H1 (cell line): ENCODE measurements at regions not wholly inside any gene's neighbourhood (a gene's known extent, or its start where the extent isn't known, plus 50 kb on each side); places are given as distances from the start of the nearest gene placed in this dataset.

Experiments used
- CTCF ChIA-PET: fragments of 300-600 bp; sonication (Branson Sonifier 250); formaldehyde crosslinking; loops from one replicate; lab custom pipeline; 2021; ENCODE audit not compliant: partially characterized antibody; lab: Charles Lee
- POLR2A ChIA-PET: fragments of 300-600 bp; sonication (Branson Sonifier 250); formaldehyde crosslinking; loops from one replicate; lab custom pipeline; 2021; ENCODE audit warnings: inconsistent platforms; ENCODE audit not compliant: partially characterized antibody; lab: Charles Lee
- DNase-seq, 2 experiments: peaks; one replicate each; pipeline versions ENCODE4 v3.0.0 to v3.0.0-alpha.2; 2010 to 2022; ENCODE audit warnings: low spot score in 2 of 2, low read depth in 1 of 2, mixed read lengths in 1 of 2
- FAIRE-seq: peaks from 2 replicates; lab custom pipeline; 2011; peaks lifted over from hg19 to GRCh38; lab: Jason Lieb, UNC
- H2AFZ ChIP-seq: 2 replicates; pipeline ENCODE4 v1.8.1; 2012; ENCODE audit warnings: low read length, inconsistent platforms
- H2AK5ac ChIP-seq: 2 replicates; pipeline ENCODE4 v1.6.1; 2013; ENCODE audit warnings: low read depth, low read length
- H2BK120ac ChIP-seq: replicated peaks from 2 replicates; pipeline ENCODE3; 2013; ENCODE audit warnings: low read depth, low read length, inconsistent platforms
- H2BK12ac ChIP-seq: 2 replicates; pipeline ENCODE4 v1.6.1; 2013; ENCODE audit warnings: low read depth, low read length
- H2BK15ac ChIP-seq: 2 replicates; pipeline ENCODE4 v1.6.1; 2013; ENCODE audit warnings: low read length
- H2BK20ac ChIP-seq: 2 replicates; pipeline ENCODE4 v1.6.1; 2013; ENCODE audit warnings: low read length
- H2BK5ac ChIP-seq: 2 replicates; pipeline ENCODE4 v1.6.1; 2013; ENCODE audit warnings: low read depth, low read length
- H3K14ac ChIP-seq: 2 replicates; pipeline ENCODE4 v1.6.1; 2013; ENCODE audit warnings: inconsistent platforms; ENCODE audit not compliant: insufficient read length
- H3K18ac ChIP-seq: 2 replicates; pipeline ENCODE4 v1.6.1; 2013; ENCODE audit warnings: low read length; ENCODE audit errors: extremely low read depth
- H3K23ac ChIP-seq: 2 replicates; pipeline ENCODE4 v1.6.1; 2013; ENCODE audit warnings: inconsistent platforms; ENCODE audit not compliant: insufficient read length
- H3K23me2 ChIP-seq: 2 replicates; pipeline ENCODE4 v1.6.1; 2013; ENCODE audit warnings: low read depth, low read length
- H3K27ac ChIP-seq: 2 replicates; pipeline ENCODE4 v1.6.1; 2011; ENCODE audit warnings: low read depth, low read length, inconsistent platforms
- H3K27me3 ChIP-seq, 4 experiments: replicated peaks in 1 of 4; 1 replicate in 1 of 4; 2 replicates in 3 of 4; pipeline versions ENCODE4 v1.6.1 to v1.8.1; 2011 to 2013; ENCODE audit warnings: low read length in 3 of 4, mild to moderate bottlenecking in 3 of 4, inconsistent platforms in 2 of 4, mixed read lengths in 2 of 4, moderate library complexity in 1 of 4; ENCODE audit not compliant: control insufficient read depth in 3 of 4, insufficient read depth in 3 of 4; ENCODE audit errors: extremely low read depth in 1 of 4
- H3K36me3 ChIP-seq, 4 experiments: 2 replicates each; pipeline versions ENCODE4 v1.6.1 to v1.8.1; 2011 to 2013; ENCODE audit warnings: mild to moderate bottlenecking in 4 of 4, low read length in 3 of 4, moderate library complexity in 2 of 4, control low read depth in 1 of 4, inconsistent platforms in 1 of 4; ENCODE audit not compliant: insufficient read depth in 4 of 4, control insufficient read depth in 2 of 4
- H3K4ac ChIP-seq: replicated peaks from 2 replicates; pipeline ENCODE3; 2013; ENCODE audit warnings: low read length, low read depth, mixed read lengths, inconsistent platforms; ENCODE audit not compliant: insufficient read length
- H3K4me1 ChIP-seq, 4 experiments: replicated peaks in 1 of 4; 1 replicate in 1 of 4; 2 replicates in 3 of 4; pipeline versions ENCODE4 v1.6.1 to v1.8.1; 2011 to 2013; ENCODE audit warnings: low read length in 3 of 4, inconsistent platforms in 2 of 4, mixed read lengths in 1 of 4; ENCODE audit not compliant: insufficient read depth in 4 of 4, control insufficient read depth in 3 of 4
- H3K4me2 ChIP-seq, 2 experiments: 2 replicates each; pipeline versions ENCODE4 v1.6.1 to v1.8.1; 2011 to 2013; ENCODE audit warnings: low read depth in 2 of 2, low read length in 2 of 2, control low read depth in 1 of 2, inconsistent platforms in 1 of 2, mild to moderate bottlenecking in 1 of 2; ENCODE audit not compliant: insufficient read depth in 1 of 2
- H3K4me3 ChIP-seq, 4 experiments: fragments of 200-600, 300-600 bp in 1 of 4; sonication (generic), shearing (Covaris generic), sonication (Bioruptor Twin) in 1 of 4; 2 replicates each; pipeline versions ENCODE4 v1.5.1 to v1.8.1; 2011 to 2016; ENCODE audit warnings: low read length in 4 of 4, low read depth in 3 of 4, control low read depth in 2 of 4, inconsistent platforms in 2 of 4, mild to moderate bottlenecking in 2 of 4, mixed read lengths in 1 of 4, moderate library complexity in 1 of 4; ENCODE audit not compliant: insufficient read depth in 2 of 4; ENCODE audit errors: extremely low read depth in 1 of 4
- H3K56ac ChIP-seq: replicated peaks from 2 replicates; pipeline ENCODE3; 2013; ENCODE audit warnings: low read depth, mild to moderate bottlenecking, mixed read lengths, low read length, inconsistent platforms; ENCODE audit not compliant: insufficient read length
- H3K79me1 ChIP-seq: 2 replicates; pipeline ENCODE4 v1.6.1; 2013; ENCODE audit warnings: low read depth, low read length, control low read depth
- H3K79me2 ChIP-seq, 2 experiments: 2 replicates each; pipeline versions ENCODE4 v1.6.1 to v1.8.1; 2012 to 2013; ENCODE audit warnings: low read length in 2 of 2, mild to moderate bottlenecking in 2 of 2, inconsistent platforms in 1 of 2; ENCODE audit not compliant: insufficient read depth in 2 of 2, control insufficient read depth in 1 of 2
- H3K9ac ChIP-seq, 4 experiments: replicated peaks in 1 of 4; 1 replicate in 1 of 4; 2 replicates in 3 of 4; pipeline versions ENCODE4 v1.6.1 to v1.8.1; 2011 to 2013; ENCODE audit warnings: low read depth in 3 of 4, low read length in 3 of 4, control low read depth in 2 of 4, mild to moderate bottlenecking in 2 of 4, moderate library complexity in 2 of 4, inconsistent platforms in 1 of 4; ENCODE audit errors: extremely low read depth in 1 of 4
- H3K9me3 ChIP-seq, 2 experiments: 2 replicates each; pipeline versions ENCODE4 v1.6.1 to v1.8.1; 2012 to 2013; ENCODE audit warnings: mild to moderate bottlenecking in 2 of 2, moderate library complexity in 2 of 2, control low read depth in 1 of 2, inconsistent platforms in 1 of 2, low read depth in 1 of 2, low read length in 1 of 2, mixed read lengths in 1 of 2; ENCODE audit not compliant: insufficient read depth in 2 of 2
- H4K20me1 ChIP-seq, 2 experiments: replicated peaks in 1 of 2; 2 replicates each; pipeline versions ENCODE3 to v1.8.1; 2011 to 2013; ENCODE audit warnings: inconsistent platforms in 2 of 2, low read length in 2 of 2, mild to moderate bottlenecking in 1 of 2; ENCODE audit not compliant: insufficient read depth in 2 of 2, control insufficient read depth in 1 of 2
- H4K5ac ChIP-seq: 2 replicates; pipeline ENCODE4 v1.6.1; 2013; ENCODE audit warnings: low read length, low read depth, mixed read lengths, inconsistent platforms; ENCODE audit not compliant: insufficient read length
- H4K8ac ChIP-seq: 2 replicates; pipeline ENCODE4 v1.8.0; 2013; ENCODE audit warnings: mild to moderate bottlenecking, moderate library complexity, low read length, inconsistent platforms; ENCODE audit not compliant: insufficient read depth; ENCODE audit errors: extremely low read depth
- H4K91ac ChIP-seq: replicated peaks from 2 replicates; pipeline ENCODE3; 2013; ENCODE audit warnings: low read length, mixed read lengths, inconsistent platforms; ENCODE audit not compliant: insufficient read length
- BACH1 ChIP-seq: IDR thresholded peaks from 2 replicates; pipeline ENCODE4 v1.6.1; 2012; ENCODE audit warnings: low read length, improper control_type of control experiment
- CHD1 ChIP-seq: IDR thresholded peaks from 2 replicates; pipeline ENCODE4 v1.6.1; 2012; ENCODE audit warnings: low read depth, low read length, improper control_type of control experiment
- CHD2 ChIP-seq: IDR thresholded peaks from 2 replicates; pipeline ENCODE4 v1.6.1; 2012; ENCODE audit warnings: low read length, improper control_type of control experiment
- CTBP2 ChIP-seq: IDR thresholded peaks from 2 replicates; pipeline ENCODE4 v1.7.0; 2011; ENCODE audit warnings: borderline replicate concordance, mild to moderate bottlenecking, moderate library complexity, mixed read lengths, low read length; ENCODE audit not compliant: insufficient read depth, insufficient read length
- CTCF ChIP-seq, 3 experiments: IDR thresholded peaks; 1 replicate in 2 of 3; 2 replicates in 1 of 3; pipeline versions ENCODE4 v1.5.1 to v1.6.1; 2011; ENCODE audit warnings: low read length in 3 of 3, mild to moderate bottlenecking in 3 of 3, inconsistent platforms in 2 of 3, low read depth in 1 of 3, moderate library complexity in 1 of 3; ENCODE audit not compliant: insufficient read depth in 1 of 3; ENCODE audit errors: control extremely low read depth in 1 of 3
- GTF2F1 ChIP-seq: IDR thresholded peaks from 2 replicates; pipeline ENCODE4 v1.6.1; 2012; ENCODE audit warnings: low read depth, low read length, improper control_type of control experiment, borderline replicate concordance
- JUN ChIP-seq: IDR thresholded peaks from 2 replicates; pipeline ENCODE4 v1.6.1; 2011; ENCODE audit warnings: low read depth, mild to moderate bottlenecking, improper control_type of control experiment, low read length
- MAFK ChIP-seq: IDR thresholded peaks from 2 replicates; pipeline ENCODE4 v1.6.1; 2012; ENCODE audit warnings: low read depth, mild to moderate bottlenecking, improper control_type of control experiment, low read length
- POLR2A ChIP-seq, 2 experiments: IDR thresholded peaks; 1 replicate in 1 of 2; 2 replicates in 1 of 2; pipeline ENCODE4 v1.6.1; 2011; ENCODE audit warnings: low read depth in 2 of 2, low read length in 2 of 2, mild to moderate bottlenecking in 2 of 2; ENCODE audit errors: control extremely low read depth in 1 of 2
- RAD21 ChIP-seq, 2 experiments: IDR thresholded peaks in 1 of 2; conservative IDR thresholded peaks in 1 of 2; 2 replicates each; pipeline ENCODE4 v1.6.1; 2011; ENCODE audit warnings: low read depth in 2 of 2, low read length in 2 of 2, improper control_type of control experiment in 1 of 2, inconsistent platforms in 1 of 2, mild to moderate bottlenecking in 1 of 2, moderate library complexity in 1 of 2
- RBBP5 ChIP-seq: IDR thresholded peaks from 2 replicates; pipeline ENCODE4 v1.7.1; 2012; ENCODE audit warnings: low read depth, mild to moderate bottlenecking, inconsistent platforms, low read length, moderate library complexity, borderline replicate concordance
- SP4 ChIP-seq: IDR thresholded peaks from 2 replicates; pipeline ENCODE4 v1.6.1; 2012; ENCODE audit warnings: low read length, inconsistent platforms
- WGBS, 2 experiments: shearing (Covaris generic) in 1 of 2; methylation state at CpG; one replicate each; pipeline versions ENCODE4 v1.1.6 to v1.1.7; 2013 to 2015; ENCODE audit warnings: low lambda C conversion rate in 2 of 2, mixed read lengths in 2 of 2, inconsistent platforms in 1 of 2, low coverage in 1 of 2, missing lambda C conversion rate in 1 of 2; ENCODE audit not compliant: insufficient replicate concordance in 2 of 2, insufficient coverage in 1 of 2, insufficient read length in 1 of 2; ENCODE audit errors: extremely low coverage in 1 of 2, missing lambda C conversion rate in 1 of 2; 5-methylcytosine and 5-hydroxymethylcytosine counted together

GRCh38 chr6:23174781-23175361 lies 605.5 kb downstream of the HDGFL1 start:
- DNase-seq (no peak), FAIRE-seq (no peak)
- H3K36me3 ChIP-seq: no peaks in the 10 kb centered on the region
- no peak overlapping the region for H3K27ac ChIP-seq
- H3K9ac ChIP-seq: no peak overlapping the region
- H2AFZ ChIP-seq: no peak overlapping the region
- no peak overlapping the region for H4K5ac ChIP-seq
- no peak overlapping the region for H2BK20ac ChIP-seq
- H3K4me2 ChIP-seq: no peak overlapping the region
- no peak overlapping the region for H2BK12ac ChIP-seq
- H3K56ac ChIP-seq: no peak overlapping the region
- no peaks in the 10 kb centered on the region for H3K23me2 ChIP-seq
- WGBS, 2 experiments: 96% methylated on average over 7 of the region's 7 CpGs; no CpG with 5 or more reads in 1 of the 2 experiments
- H2BK15ac ChIP-seq: no peak overlapping the region
- no peak overlapping the region for H3K4me3 ChIP-seq
- H3K4me1 ChIP-seq: peaks cover 0 to 7% (median under 1%) of the 10 kb centered on the region in 4 experiments; a peak in 3 of 7 replicates
- no peak overlapping the region for H2BK5ac ChIP-seq
- H3K27me3 ChIP-seq: no peaks in the 10 kb centered on the region
- no peak overlapping the region for H4K8ac ChIP-seq
- H3K79me1 ChIP-seq: no peaks in the 10 kb centered on the region
- ChIA-PET CTCF (no interaction called here), POLR2A (no interaction called here)
- no peak overlapping the region for H3K14ac ChIP-seq
- no peak overlapping the region for H3K18ac ChIP-seq
- no peak overlapping the region for H2BK120ac ChIP-seq
- H4K91ac ChIP-seq: no peak overlapping the region
- no peak overlapping the region for H2AK5ac ChIP-seq
- no peaks in the 10 kb centered on the region for H3K79me2 ChIP-seq
- H4K20me1 ChIP-seq: no peaks in the 10 kb centered on the region
- H3K9me3 ChIP-seq: no peaks in the 10 kb centered on the region
- no peak overlapping the region for H3K23ac ChIP-seq
- no peak overlapping the region for H3K4ac ChIP-seq
- no peak for TF ChIP-seq POLR2A (IDR thresholded peaks at IDR 0.05; ENCODE audit: control extremely low read depth in 1 of 2, low read depth in 2 of 2, low read length in 2 of 2)
- TF ChIP-seq JUN: no peak
- TF ChIP-seq RAD21 (IDR thresholded peaks at IDR 0.05 in 1 of 2, conservative IDR thresholded peaks at IDR 0.05 in 1 of 2; ENCODE audit: low read depth in 2 of 2, low read length in 2 of 2): no peak
- no peak for TF ChIP-seq CHD2
- no peak for TF ChIP-seq CHD1
- no peak for TF ChIP-seq GTF2F1
- no peak for TF ChIP-seq CTCF (IDR thresholded peaks at IDR 0.05; ENCODE audit: control extremely low read depth in 1 of 3, insufficient read depth in 1 of 3, low read depth in 1 of 3, low read length in 3 of 3)
- TF ChIP-seq BACH1: no peak
- no peak for TF ChIP-seq CTBP2
- no peak for TF ChIP-seq SP4
- no peak for TF ChIP-seq RBBP5
- no peak for TF ChIP-seq MAFK
